Activated T-cell treated with anti-CD3 and anti-CD28 coated beads for 4 hours (primary cell): ENCODE measurements at regions not wholly inside any gene's neighbourhood (a gene's known extent, or its start where the extent isn't known, plus 50 kb on each side); places are given as distances from the start of the nearest gene placed in this dataset.
"Not testable (repeated sequence)": the region's sequence is repeated elsewhere in the genome, so short reads cannot be mapped to it uniquely, and the experiment has no call there.

ENCODE experiments used
- DNase-seq: peaks from one replicate; pipeline ENCODE4 v3.0.0-alpha.2; 2020

DNA sequence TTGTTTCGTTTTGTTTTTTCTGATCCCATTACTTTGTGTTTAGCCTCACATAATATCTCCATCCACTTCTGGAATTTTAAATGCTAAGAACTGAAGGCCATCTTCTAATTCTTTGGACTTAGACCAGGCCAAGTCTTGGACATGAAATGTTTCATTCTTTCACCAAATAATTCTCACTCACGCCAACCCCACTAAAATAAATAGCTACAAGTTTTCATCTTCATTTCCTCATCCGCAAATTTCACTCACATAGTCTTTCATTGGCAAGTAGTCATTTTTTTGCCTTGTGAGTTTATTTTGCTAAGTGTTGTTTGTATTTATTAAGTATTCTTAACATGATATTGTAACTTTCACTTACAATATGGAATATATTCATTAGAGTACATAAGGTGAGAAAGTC is 1188.6 kb upstream of the SEMA6A start:
- no peak for DNase-seq

DNA sequence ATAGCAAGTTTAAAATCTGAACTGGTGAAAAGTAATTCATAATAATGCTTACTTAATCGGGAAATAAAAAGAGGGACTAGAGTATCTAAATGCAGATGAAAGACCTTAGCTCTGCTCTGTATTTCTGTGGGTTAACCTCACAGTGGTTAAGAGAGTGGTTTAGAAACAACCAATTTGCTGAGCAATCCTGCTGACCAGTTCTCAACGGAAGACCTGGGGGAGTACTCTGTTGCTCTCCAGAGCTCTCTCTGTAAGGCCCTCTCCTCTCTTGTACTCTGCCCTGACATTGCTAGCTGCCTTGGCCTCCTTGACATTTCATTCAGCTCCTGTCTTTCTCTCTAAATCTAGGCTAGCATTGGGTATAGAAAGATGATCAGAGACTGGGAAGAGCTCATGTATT is 1186.6 kb upstream of the SEMA6A start:
- no peak for DNase-seq

DNA sequence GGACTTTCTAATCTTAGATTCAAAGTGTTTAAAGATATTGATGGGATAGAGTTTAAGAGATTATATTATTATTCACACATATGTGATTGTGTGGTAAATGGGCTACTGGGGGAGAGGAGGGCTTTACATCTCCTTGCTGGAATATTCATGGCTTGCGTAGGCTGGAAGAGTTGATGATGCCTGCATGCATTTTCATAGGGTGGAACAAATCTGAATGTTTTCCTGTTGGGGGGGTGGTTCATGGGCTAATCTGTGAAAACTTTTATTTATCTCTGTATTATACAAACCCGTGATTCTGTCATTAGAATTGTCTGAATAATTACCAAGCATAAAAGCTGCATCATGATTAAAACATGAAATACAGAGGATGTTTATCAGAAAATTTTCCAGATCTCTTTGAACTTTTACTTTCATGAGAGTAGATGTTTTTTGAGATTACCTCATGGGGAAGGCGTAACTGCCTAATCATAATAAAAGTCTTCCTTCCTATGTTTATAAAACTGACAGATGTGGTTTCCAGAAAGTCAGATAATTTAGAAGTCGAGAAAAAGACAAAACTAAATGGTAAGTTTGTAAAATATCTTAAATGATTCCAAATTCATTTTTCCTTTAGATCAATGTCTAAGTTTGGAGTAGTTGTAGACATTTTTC is 1185.4 kb upstream of the SEMA6A start:
- no peak for DNase-seq

DNA sequence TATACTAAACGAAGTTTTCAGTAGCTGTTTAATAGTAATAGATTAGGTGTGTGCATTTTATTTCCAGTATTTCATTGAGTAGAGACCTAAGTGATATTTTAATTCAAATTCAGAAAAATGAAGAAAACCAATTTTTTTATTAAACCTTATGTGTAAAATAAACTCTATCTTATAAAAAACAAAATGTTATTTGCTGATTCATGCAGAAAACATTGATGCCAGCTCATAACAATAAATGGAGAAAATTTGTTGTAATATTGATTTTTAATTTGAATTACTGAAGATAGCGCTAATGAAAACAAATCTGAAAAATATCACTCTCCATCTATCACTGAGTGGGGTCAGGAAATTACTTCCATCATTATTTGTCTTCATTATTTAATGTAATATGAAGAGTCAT is 1177.8 kb upstream of the SEMA6A start:
- DNase-seq, result no peak

DNA sequence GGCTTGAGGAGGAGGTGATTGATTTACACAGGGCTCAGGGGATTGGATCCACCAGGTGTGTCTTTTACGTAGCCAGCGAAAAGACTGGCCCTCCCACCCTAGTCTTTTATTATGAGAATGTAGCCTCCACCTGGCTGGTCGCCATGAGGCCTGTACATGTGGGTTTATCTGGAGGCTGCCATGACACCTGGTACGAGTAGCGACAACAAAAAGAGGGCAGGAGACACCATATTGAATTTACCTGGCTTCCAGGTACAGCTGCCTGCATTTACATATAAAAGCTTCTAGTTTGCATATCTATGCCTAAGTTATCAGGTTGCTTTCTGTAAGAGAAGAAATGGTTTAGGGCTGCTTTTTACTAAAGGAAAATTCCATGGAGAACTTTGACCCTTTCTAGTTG is 1173.7 kb upstream of the SEMA6A start:
- DNase-seq, result no peak

DNA sequence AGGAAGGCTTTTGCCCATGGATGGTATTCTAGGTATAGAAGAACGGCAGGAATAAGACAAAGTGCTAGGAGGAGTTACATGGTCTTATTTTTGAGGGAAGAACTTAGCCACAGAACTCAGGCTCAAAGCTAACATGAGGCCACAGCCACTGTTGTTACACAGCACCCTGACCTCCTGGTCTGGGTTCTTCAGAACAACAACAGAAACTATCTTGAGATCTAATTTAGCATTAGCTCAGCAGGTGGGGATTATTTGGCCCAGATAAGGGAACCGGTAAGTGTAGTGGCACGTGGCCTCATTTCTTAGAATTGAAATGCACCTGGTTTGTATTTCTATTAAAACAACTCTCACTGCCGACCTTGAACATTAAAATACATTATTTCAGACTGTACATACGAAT is 1168.7 kb upstream of the SEMA6A start:
- DNase-seq, result no peak

DNA sequence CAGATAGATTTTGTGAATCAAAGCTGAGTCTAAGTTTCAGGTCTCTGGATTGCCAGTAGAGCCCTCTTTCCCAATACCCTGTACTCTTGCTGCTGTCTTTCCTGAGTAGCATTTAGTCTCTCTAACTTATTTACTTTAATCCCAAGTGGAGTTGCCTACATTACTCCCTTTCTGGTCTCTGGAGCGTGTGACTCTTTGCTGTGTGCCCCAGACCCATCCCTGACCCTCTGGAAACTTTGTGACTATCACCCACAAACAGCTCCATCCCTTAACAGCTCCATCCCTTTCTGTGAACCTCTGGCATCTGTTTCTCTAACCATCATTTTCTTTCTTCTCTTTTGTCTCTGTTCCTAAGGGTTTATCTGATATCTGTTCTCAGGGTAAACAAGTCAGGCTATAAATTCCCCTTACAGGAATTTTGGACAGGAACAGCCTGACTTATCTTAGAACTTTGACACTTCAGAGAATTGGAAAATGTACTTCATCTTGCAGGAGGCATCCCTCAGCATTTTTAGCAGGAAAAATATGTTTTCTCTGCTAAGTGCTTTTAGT is 1167.1 kb upstream of the SEMA6A start:
- DNase-seq, result no peak

DNA sequence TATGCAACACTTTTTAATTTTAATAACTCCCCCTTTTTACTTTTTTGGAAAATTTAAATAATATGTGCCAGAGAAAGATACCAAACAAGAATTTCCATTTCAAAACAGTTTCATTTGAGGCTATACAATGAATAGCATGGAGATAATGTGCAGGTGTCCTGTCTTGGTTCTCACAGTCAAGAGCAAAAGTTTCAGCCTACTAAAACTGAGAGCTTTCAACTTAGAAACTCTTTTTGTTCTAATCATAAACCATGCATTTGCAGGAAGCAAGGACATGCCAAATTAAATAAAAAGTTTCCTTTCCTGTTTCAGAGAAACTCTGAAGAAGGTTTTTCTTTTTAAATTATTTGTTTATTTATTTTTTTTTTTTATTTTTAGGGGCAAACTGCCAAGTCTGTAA is 1165.6 kb upstream of the SEMA6A start:
- DNase-seq, result no peak

DNA sequence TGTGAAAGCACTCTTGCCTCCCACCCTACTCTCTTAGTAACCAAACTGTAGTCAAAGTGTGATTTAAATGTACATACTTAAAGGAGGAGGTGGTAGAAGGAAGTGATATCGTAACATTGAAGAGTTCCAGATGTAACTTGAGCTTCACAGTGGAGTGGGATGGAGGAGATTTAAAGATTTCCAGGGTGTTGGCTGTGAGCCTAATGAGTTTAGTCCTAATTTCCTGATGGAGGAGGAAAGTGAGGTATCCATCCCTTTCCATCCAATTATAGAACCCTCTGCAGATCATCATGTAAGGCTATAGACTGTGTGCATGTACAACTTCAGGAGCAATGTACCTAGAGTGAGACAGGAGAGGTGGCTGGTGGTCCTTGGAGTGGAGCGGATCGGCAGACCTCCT is 1163.9 kb upstream of the SEMA6A start:
- no peak for DNase-seq

DNA sequence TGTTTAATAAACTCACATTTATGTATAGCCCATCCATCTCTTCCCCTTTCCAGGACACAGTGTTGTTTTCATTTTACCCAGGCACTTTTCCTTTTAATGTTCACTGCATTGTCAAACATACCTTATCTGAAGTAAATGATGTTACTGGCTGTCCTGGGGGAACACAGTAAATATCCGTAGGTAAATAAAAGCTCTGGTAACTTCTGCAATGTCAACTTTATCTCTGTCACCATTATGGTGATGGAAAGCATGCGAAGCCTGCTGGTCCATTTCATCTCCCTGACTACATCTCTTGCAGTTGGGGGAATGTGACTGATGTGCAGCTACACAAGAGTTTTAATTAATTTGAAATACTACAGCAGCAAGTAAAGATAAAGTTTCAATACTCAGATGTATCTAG is 1162.1 kb upstream of the SEMA6A start:
- DNase-seq, result no peak

DNA sequence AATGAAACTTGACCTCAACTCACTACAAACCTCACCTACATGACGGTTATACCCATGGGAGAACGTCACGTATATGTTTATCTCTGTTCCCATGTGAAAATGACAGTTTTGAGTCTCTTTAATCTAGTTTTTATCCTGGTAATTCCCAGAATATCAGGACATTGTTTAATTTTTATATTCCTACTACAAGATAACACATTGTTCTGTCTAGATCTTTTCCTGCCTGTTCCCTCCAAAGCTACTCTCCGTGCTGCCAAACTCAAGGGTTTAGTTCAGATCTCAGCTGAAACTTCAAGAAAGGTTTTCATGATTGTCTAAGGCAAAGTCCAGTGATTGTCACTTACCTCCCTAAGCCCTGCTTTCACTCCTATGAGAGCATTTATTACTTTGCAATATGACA is 1159.4 kb upstream of the SEMA6A start:
- DNase-seq, result no peak

DNA sequence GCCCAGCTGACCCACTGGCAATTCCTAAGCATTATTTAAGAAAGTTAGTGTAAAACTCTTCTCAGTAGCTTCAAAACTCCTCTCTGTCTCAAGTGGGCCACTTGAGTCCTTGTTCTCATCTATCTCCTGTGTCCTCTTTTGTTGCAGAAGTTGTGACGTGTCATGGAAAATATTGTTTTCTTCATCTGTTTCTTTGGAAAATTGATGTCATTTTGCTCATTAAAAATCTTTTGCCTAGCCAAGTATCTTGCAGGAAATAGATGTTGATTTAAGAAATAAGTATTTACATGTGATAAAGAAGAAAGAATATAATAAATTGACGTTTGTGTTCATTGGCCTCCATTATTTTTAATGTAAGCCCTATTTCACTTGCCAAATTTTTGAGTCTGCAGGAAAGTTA is 1158.4 kb upstream of the SEMA6A start:
- DNase-seq, result no peak

DNA sequence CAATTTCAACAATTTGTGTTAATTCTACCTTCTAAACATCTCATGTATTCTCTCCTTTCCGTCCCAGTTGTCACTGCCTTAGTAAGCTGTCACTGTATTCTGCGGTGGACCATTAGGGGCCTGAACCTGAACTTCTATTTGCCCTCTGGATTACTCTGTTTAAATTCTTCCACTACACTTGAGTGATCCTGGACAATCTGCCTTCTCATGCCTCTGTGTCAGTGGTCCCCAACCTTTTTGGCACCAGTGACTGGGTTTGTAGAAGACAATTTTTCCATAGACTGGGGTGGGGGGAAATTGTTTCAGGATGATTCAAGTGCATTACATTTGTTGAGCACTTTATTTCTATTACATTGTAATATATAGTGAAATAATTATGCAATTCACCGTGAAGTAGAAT is 1157.6 kb upstream of the SEMA6A start:
- DNase-seq, result no peak

DNA sequence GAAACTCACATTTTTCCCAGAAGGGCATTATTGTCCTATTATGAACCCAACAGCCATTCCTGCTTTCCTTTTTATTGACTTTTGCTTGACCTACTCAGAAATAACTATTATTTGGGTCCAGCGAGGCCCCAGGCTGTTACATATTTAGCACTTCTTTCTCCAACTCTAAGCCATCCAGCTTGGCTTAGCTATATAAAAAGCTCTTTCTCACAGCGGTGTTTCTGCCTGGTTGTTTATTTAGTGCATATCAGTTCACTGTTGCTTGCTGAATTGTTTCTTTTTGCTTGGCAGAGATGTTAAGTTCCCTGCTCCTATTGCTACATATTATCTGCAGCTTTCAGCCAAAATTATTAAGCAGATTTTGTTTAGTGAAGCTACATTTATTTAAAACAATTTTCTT is 1156.8 kb upstream of the SEMA6A start:
- DNase-seq, result no peak

DNA sequence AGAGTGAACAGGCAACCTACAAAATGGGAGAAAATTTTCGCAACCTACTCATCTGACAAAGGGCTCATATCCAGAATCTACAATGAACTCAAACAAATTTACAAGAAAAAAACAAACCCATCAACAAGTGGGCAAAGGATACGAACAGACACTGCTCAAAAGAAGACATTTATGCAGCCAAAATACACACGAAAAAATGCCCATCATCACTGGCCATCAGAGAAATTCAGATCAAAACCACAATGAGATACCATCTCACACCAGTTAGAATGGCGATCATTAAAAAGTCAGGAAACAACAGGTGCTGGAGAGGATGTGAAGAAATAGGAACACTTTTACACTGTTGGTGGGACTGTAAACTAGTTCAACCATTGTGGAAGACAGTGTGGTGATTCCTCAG is 1146.2 kb upstream of the SEMA6A start:
- DNase-seq, result not testable (repeated sequence)

DNA sequence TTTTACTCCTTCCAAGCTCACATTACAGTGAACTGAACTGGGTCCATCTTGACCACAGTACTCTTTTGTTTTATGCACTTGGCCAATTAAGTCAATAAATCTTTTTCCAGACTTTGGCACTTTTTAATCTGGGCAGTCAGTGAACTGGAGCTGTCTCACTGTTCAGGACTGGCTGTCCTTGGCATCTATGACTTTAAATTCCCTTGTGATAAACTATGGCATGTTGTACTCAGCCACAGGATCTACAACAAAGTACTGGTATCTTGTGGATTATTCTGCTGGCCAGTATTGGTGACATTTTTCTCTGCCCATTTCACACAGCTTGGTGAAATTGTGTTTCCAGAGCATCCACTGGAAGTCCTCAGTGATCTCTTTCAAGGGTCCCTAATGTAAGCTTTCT is 1144.8 kb upstream of the SEMA6A start:
- DNase-seq, result no peak

DNA sequence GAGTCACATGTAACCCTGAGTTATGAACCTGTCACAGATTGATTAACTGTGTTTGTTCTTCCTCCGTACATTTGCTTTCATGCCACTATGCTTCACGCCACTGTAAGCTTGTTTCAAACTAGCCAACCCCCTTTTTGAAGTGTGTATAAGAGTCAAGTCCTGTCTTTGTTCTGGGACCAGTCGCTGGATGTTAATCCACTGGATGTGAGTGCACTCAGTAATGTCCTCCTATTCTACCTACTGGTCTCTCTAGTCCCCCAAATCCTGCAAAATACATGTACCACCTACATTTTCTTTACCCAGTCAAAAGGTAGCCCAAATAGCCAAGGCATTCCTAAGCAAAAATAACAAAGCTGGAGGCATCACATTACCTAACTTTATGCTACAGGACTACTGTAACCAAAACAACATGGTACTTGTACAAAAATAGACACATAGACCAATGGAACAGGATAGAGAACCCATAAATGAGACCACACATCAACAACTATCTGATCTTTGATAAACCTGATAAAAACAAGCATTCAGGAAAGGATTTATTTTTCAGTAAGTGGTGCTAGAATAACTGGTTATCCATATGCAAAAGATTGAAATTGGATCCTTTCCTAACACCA is 1139.1 kb upstream of the SEMA6A start:
- DNase-seq, result no peak

DNA sequence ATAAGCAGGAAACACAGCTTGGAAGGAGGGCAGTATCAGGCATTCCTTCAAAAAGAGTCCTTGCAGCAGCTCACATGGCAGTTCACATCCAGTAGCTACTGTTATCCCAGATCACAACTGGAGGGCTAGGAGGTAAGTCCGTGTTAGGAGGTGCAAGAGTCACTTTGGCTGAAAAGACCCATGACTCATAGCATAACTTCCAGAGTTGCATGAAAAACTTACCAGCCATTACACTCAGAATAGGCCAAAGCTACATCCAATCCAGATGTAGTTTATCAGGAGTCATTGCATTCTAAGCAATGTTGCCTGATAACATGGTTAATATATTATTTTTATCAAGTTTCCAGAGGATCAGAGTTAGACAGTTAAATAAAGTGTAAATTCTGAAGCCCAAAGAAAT is 1126.4 kb upstream of the SEMA6A start:
- DNase-seq, result no peak

DNA sequence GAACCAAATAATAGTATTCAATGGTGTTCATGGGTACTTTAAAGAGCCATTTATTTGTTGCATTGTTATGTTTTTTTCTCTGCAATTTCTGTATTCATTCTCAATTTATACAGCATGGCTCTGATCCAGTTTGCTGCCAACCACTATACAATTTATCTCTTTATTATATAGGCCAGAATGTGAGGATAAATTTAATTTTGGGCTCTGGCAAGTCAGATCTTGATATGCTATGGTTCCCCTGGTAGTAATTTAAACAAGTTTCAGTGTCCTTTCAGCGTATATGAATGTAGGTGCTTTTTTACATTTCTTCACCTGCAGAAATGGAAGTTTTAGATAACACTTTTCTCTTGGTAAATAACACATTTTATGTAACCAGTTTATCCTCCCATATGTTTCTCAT is 1118.0 kb upstream of the SEMA6A start:
- no peak for DNase-seq

DNA sequence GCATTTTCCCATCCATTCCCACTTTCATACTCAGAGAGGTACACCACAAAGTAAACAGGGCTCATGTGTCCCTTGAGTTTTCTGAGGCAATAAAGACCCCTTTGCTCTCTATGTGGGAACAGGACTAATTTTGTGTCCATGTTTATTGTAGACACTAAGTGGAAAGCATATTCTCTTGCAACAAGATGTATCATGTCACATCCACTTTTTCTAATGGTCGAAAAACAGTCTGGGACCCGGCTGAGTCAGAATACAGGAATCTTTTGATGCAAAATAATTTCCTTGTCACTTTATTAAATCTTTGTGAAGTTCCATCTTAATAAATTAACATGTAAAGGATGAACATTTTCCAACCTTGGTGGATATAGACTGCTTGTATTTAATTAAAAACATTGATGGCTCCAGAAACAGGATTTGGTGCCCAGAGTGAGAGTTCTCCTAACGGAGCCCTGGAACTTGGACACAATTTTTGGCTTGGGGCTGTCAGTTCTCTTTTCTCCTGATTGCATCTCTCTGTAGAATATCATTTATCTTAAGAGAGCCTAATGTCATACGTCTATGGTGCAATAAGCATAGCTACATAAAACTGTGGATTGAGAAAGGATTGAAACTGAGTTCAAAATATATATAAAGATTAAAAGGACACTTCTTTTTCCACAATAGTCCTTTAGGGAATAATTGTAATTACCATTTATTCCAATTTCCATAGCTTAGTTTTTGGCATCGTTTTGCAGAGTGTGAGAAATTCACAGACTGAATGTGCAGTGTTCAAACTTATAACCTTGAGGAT is 1116.7 kb upstream of the SEMA6A start:
- no peak for DNase-seq

DNA sequence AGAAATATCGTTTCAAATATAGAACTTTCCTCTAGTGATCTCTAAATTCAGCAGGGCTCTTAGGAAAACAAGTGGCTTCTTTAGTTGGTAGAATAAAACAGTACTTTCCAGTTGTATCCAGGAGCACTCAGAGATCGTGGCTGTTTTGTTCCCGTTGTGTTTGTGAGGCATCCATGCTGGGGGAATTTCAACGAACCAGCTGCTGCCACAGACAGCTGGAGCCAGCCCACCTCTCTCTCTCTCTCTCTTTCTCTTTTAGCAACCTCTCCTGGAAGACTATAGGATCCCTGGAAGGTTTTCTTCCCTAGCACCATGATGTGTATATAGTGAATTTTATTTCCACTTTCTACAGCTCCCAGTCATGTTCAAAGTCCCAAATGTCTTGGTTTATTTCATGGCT is 1116.0 kb upstream of the SEMA6A start:
- DNase-seq, result no peak

DNA sequence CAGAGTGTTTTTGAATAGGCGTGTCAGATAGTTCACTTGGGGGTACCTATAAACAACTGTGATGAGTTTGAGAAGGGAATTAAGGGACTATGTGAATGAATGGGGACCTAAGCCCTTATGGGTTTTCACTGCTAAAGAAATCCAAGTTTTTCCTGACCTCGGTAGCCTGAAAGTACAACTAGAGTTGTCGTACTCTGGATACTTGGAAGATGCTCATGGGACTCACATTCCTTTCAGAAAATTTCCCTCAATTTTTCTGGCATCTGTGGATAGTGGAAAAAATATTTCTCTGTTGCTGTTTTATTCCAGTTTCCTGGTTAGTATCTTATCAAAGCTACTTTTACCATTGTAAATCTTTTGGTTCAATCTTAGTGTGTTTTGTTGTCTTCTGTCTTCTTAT is 1112.3 kb upstream of the SEMA6A start:
- DNase-seq, result no peak

DNA sequence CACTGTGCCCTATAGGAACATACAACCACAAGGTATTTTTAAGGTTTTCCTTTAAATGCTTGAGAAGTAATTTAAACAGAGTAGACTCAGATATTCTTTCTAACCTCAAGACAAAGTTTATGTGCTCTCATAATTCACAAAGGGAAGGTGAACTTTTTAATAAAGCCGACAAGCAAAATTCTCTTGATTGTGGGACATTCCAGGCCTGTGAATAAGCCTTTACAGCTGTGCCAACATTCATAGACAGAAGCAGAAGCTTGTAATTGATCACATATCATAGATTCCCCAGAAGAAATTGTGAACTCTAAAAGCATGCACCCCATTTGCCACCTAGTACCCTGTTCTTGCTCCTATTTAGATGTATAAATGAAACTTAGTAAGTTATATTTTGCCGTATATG is 1107.8 kb upstream of the SEMA6A start:
- no peak for DNase-seq
